ENCODE measurements at regions not wholly inside any gene's neighbourhood (a gene's known extent, or its start where the extent isn't known, plus 50 kb on each side); places are given as distances from the start of the nearest gene placed in this dataset.
A peak's percentile ranks its signal among the peaks of the same experiment; 100 is the strongest.

DNA sequence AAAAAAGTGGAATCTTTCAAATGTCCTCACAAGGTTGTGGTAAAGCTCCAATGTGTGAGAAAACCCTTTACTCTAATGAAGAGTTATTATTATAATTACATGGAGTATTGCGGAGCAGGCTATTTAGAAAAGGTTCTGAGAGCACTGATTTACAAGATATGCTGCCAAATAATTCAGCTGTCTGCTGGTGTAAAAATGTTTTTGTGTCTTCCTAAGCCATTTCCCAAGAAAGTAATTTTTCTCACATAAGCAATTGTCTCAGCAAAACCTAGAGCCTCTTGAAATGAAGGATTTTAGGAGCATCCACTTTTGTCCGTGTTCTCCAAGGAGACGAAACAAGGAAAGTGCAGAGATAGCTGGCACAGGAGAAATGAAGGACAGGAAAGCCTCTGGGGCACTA lies 229.6 kb upstream of the STARD13 start:
- TF ChIP-seq, protein P1, sequence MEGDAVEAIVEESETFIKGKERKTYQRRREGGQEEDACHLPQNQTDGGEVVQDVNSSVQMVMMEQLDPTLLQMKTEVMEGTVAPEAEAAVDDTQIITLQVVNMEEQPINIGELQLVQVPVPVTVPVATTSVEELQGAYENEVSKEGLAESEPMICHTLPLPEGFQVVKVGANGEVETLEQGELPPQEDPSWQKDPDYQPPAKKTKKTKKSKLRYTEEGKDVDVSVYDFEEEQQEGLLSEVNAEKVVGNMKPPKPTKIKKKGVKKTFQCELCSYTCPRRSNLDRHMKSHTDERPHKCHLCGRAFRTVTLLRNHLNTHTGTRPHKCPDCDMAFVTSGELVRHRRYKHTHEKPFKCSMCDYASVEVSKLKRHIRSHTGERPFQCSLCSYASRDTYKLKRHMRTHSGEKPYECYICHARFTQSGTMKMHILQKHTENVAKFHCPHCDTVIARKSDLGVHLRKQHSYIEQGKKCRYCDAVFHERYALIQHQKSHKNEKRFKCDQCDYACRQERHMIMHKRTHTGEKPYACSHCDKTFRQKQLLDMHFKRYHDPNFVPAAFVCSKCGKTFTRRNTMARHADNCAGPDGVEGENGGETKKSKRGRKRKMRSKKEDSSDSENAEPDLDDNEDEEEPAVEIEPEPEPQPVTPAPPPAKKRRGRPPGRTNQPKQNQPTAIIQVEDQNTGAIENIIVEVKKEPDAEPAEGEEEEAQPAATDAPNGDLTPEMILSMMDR (IDR thresholded peaks at IDR 0.05; ENCODE audit: low read depth, low read length, missing control alignments) = no peak
- H3K4me3 ChIP-seq (ENCODE audit: low read depth, low read length) = no peak overlapping the region
- in situ Hi-C loops (cut with HindIII; ENCODE audit: low sequenced_read_pairs) = no loop called here
- DNase-seq (ENCODE audit: low read depth) = no peak

DNA sequence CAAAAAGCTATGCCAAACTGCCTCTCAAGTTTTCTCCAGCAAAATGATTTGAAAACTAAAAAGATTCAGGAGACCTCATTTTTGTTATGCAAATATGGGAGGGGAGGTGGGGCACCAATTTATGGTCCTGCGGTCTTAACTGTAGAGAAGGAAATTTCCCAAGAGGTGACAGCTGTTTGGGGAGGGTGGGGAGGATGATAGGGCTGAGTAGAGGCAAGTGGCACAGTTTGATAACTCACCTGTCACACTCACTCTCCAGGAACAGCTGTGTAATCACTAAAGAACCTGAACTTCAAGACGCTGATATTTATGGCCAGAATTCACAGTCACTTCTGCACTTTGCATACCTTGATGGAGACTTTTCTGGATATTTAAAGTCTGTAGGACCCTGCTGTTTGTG lies 232.9 kb upstream of the STARD13 start:
- TF ChIP-seq, protein P1 (IDR thresholded peaks at IDR 0.05; ENCODE audit: low read depth, low read length, missing control alignments) = no peak
- DNase-seq (ENCODE audit: low read depth) = no peak
- H3K4me3 ChIP-seq (ENCODE audit: low read depth, low read length) = no peak overlapping the region
- in situ Hi-C loops (cut with HindIII; ENCODE audit: low sequenced_read_pairs) = no loop called here

DNA sequence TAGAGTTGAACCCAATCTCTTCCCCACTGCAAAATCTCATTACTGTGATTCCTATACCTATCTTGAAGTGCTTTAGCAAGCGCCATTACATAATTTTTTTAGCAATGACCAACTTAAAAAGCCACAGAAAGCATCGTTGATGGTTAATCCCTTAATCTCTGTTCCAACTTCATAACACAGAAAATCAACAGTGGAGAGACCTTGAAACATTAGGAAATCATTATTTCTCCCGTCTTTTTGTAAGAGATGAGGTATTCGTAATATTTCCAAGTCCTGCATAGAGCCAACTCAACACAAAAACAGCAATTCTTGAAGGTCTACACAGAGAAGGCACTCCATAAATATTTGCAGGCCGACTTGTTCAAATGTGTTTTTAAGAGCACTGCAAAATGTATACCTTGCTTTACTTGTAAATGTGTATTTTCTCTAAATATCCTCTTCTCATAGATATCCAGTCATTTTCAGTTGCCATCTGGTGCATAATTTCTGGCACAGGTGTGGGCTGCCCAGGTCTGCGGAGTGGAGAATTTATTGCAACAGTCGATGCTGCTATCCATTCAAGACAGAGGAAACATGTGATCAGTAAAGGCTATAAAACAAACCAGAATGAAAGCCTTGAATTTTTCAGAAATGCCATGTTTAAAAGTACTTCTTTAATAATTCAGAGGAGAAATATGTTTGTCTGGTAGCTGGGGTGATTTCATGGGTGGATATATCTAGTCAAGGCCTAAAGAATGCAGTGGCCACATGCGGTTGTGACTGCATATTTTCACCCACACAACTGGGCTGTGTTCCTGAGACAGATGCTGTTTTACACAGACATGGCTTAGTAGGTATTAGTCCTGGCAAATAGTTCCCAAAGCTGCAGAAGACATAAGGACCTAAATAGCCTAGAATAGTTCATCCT lies 234.3 kb upstream of the STARD13 start:
- TF ChIP-seq, protein P1 (IDR thresholded peaks at IDR 0.05; ENCODE audit: low read depth, low read length, missing control alignments) = no peak
- in situ Hi-C loops (cut with HindIII; ENCODE audit: low sequenced_read_pairs) = no loop called here
- H3K4me3 ChIP-seq (ENCODE audit: low read depth, low read length) = no peak overlapping the region
- DNase-seq (ENCODE audit: low read depth) = peak; percentile 77

DNA sequence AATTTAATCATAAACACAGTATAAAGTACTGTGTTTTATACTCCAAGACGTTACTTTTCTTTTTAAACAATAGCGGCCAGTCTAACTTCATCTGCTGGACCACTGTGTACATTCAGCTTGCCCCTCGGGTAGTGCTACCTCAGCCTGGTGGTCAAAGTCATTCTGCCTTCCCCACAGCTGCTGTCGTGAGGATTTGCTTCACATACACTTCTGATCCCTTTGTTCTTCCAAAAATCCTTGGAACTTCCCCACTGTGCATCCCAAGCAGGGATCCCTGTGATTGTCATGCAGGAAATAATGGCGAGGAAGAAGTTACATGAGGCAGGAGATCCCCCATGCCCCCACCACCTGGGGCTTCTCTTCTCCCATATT lies 234.9 kb upstream of the STARD13 start:
- no peak overlapping the region for H3K4me3 ChIP-seq (ENCODE audit: low read depth, low read length)
- in situ Hi-C loops (cut with HindIII; ENCODE audit: low sequenced_read_pairs) = no loop called here
- TF ChIP-seq, protein P1 (IDR thresholded peaks at IDR 0.05; ENCODE audit: low read depth, low read length, missing control alignments) = no peak
- DNase-seq (ENCODE audit: low read depth) = no peak

DNA sequence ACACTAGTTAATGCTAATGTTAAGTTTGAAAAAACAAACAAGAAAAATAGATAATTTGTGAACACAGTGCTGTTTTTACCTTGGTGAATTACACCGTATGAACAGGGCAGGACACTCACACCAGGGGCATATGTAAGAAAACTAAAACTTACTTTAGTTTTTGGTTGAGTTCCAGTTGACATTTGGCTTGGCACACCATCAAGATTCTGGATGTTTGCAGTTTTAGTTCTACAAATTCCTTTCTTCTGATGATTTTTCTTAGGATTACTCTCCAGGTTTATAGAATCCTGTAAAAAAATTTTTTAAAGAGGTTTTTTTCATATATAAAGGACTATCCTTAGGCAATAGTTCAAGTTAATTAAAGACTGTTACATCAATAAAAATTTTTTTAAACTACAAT lies 238.5 kb upstream of the STARD13 start:
- TF ChIP-seq, protein P1 (IDR thresholded peaks at IDR 0.05; ENCODE audit: low read depth, low read length, missing control alignments) = no peak
- DNase-seq (ENCODE audit: low read depth) = peak; percentile 90
- in situ Hi-C loops (cut with HindIII; ENCODE audit: low sequenced_read_pairs) = no loop called here
- H3K4me3 ChIP-seq (ENCODE audit: low read depth, low read length) = no peak overlapping the region

DNA sequence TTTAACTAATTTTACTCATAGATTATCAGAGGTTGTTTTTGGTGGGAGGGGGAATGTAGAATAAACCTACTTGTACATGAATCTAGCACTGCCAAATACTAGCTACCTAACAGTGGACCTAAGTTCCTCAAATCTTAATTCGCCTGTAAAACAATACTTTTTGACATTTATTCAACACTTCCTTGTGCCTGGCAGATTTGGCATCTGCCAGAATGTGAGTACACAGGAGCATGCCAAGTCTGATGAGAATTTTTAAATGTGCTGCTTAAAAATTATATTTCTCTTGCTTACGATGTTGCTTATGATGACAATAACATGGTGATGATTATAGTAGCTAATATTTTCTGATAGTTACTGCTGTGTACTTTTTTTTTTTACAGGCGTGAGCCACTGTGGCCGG lies 240.2 kb upstream of the STARD13 start:
- H3K4me3 ChIP-seq (ENCODE audit: low read depth, low read length) = no peak overlapping the region
- in situ Hi-C loops (cut with HindIII; ENCODE audit: low sequenced_read_pairs) = no loop called here
- TF ChIP-seq, protein P1 (IDR thresholded peaks at IDR 0.05; ENCODE audit: low read depth, low read length, missing control alignments) = no peak
- DNase-seq (ENCODE audit: low read depth) = no peak

All from astrocyte of the cerebellum (primary cell).